ES-I3 (cell line): ENCODE measurements at regions not wholly inside any gene's neighbourhood (a gene's known extent, or its start where the extent isn't known, plus 50 kb on each side); places are given as distances from the start of the nearest gene placed in this dataset.

Experiments used
- H3K36me3 ChIP-seq: 2 replicates; pipeline ENCODE4 v1.6.1; 2013; ENCODE audit warnings: mild to moderate bottlenecking, low read length, control low read depth, moderate library complexity; ENCODE audit not compliant: insufficient read depth
- H3K4me1 ChIP-seq: 2 replicates; pipeline ENCODE4 v1.6.1; 2013; ENCODE audit warnings: mild to moderate bottlenecking, control low read depth, low read length; ENCODE audit not compliant: insufficient read depth
- H3K9ac ChIP-seq: 2 replicates; pipeline ENCODE4 v1.6.1; 2013; ENCODE audit warnings: low read depth, mild to moderate bottlenecking, low read length, moderate library complexity
- H3K9me3 ChIP-seq: 2 replicates; pipeline ENCODE4 v1.6.1; 2013; ENCODE audit warnings: mild to moderate bottlenecking, low read length, moderate library complexity; ENCODE audit not compliant: control insufficient read depth, insufficient read depth

GRCh38 chr15:94057305-94057704 lies 174.1 kb upstream of the MCTP2 start:
- no peaks in the 10 kb centered on the region for H3K4me1 ChIP-seq
- H3K9ac ChIP-seq: no peak overlapping the region
- no peaks in the 10 kb centered on the region for H3K36me3 ChIP-seq
- no peaks in the 10 kb centered on the region for H3K9me3 ChIP-seq

- Histone ChIP-seq H3K4me1 (no peaks in the 10 kb centered on the region), H3K36me3 (no peaks in the 10 kb centered on the region), H3K9me3 (no peaks in the 10 kb centered on the region), H3K9ac (no peak overlapping the region)
These were observed 175.0 kb upstream of the MCTP2 start for GRCh38 chr15:94056314-94056713.

GRCh38 chr15:94053626-94054025 lies 177.7 kb upstream of the MCTP2 start:
- Histone ChIP-seq H3K9ac (no peak overlapping the region), H3K9me3 (no peaks in the 10 kb centered on the region), H3K36me3 (no peaks in the 10 kb centered on the region), H3K4me1 (no peaks in the 10 kb centered on the region)

GRCh38 chr15:94052711-94053110 lies 178.7 kb upstream of the MCTP2 start:
- Histone ChIP-seq H3K9me3 (no peaks in the 10 kb centered on the region), H3K9ac (no peak overlapping the region), H3K4me1 (no peaks in the 10 kb centered on the region), H3K36me3 (no peaks in the 10 kb centered on the region)

GRCh38 chr15:94047566-94047965 lies 183.8 kb upstream of the MCTP2 start:
- H3K4me1 ChIP-seq: no peaks in the 10 kb centered on the region

GRCh38 chr15:94042180-94042928 lies 189.0 kb upstream of the MCTP2 start:
- Histone ChIP-seq H3K4me1 (no peaks in the 10 kb centered on the region), H3K9me3 (no peaks in the 10 kb centered on the region; the same call in 1 of the 2 replicates), H3K9ac (no peak overlapping the region), H3K36me3 (no peaks in the 10 kb centered on the region)

More at GRCh38 chr15:94047566-94047965, 183.8 kb upstream of the MCTP2 start:
- Histone ChIP-seq H3K9ac (no peak overlapping the region), H3K9me3 (no peaks in the 10 kb centered on the region; the same call in 1 of the 2 replicates), H3K36me3 (no peaks in the 10 kb centered on the region)

- Histone ChIP-seq H3K9ac (no peak overlapping the region), H3K9me3 (no peaks in the 10 kb centered on the region; the same call in 1 of the 2 replicates), H3K4me1 (no peaks in the 10 kb centered on the region), H3K36me3 (no peaks in the 10 kb centered on the region)
These were observed 189.6 kb upstream of the MCTP2 start for GRCh38 chr15:94041746-94042145.

- H3K36me3 ChIP-seq: no peaks in the 10 kb centered on the region
These were observed 190.7 kb upstream of the MCTP2 start for GRCh38 chr15:94040541-94041248.

GRCh38 chr15:94036156-94036555 lies 195.2 kb upstream of the MCTP2 start:
- Histone ChIP-seq H3K4me1 (no peaks in the 10 kb centered on the region), H3K9ac (no peak overlapping the region), H3K36me3 (no peaks in the 10 kb centered on the region), H3K9me3 (no peaks in the 10 kb centered on the region)

More at GRCh38 chr15:94040541-94041248, 190.7 kb upstream of the MCTP2 start:
- H3K9me3 ChIP-seq: no peaks in the 10 kb centered on the region; the same call in 1 of the 2 replicates
- H3K9ac ChIP-seq: no peak overlapping the region
- no peaks in the 10 kb centered on the region for H3K4me1 ChIP-seq

- no peaks in the 10 kb centered on the region for H3K36me3 ChIP-seq
- no peaks in the 10 kb centered on the region for H3K4me1 ChIP-seq
- no peak overlapping the region for H3K9ac ChIP-seq
- no peaks in the 10 kb centered on the region for H3K9me3 ChIP-seq
These were observed 197.7 kb upstream of the MCTP2 start for GRCh38 chr15:94033683-94034020.

GRCh38 chr15:94033014-94033682 lies 198.2 kb upstream of the MCTP2 start:
- no peaks in the 10 kb centered on the region for H3K9me3 ChIP-seq
- H3K9ac ChIP-seq: no peak overlapping the region
- no peaks in the 10 kb centered on the region for H3K4me1 ChIP-seq
- no peaks in the 10 kb centered on the region for H3K36me3 ChIP-seq

- Histone ChIP-seq H3K9me3 (no peaks in the 10 kb centered on the region), H3K9ac (no peak overlapping the region), H3K36me3 (no peaks in the 10 kb centered on the region), H3K4me1 (no peaks in the 10 kb centered on the region)
These were observed 198.8 kb upstream of the MCTP2 start for GRCh38 chr15:94032571-94032970.

- H3K36me3 ChIP-seq: no peaks in the 10 kb centered on the region
- H3K9me3 ChIP-seq: no peaks in the 10 kb centered on the region
- H3K4me1 ChIP-seq: no peaks in the 10 kb centered on the region
- no peak overlapping the region for H3K9ac ChIP-seq
These were observed 200.3 kb upstream of the MCTP2 start for GRCh38 chr15:94031072-94031471.

GRCh38 chr15:94029495-94029894 lies 201.9 kb upstream of the MCTP2 start:
- H3K9me3 ChIP-seq: no peaks in the 10 kb centered on the region
- no peaks in the 10 kb centered on the region for H3K36me3 ChIP-seq
- no peaks in the 10 kb centered on the region for H3K4me1 ChIP-seq
- H3K9ac ChIP-seq: no peak overlapping the region

- Histone ChIP-seq H3K36me3 (no peaks in the 10 kb centered on the region), H3K9me3 (no peaks in the 10 kb centered on the region), H3K9ac (no peak overlapping the region), H3K4me1 (no peaks in the 10 kb centered on the region)
These were observed 202.6 kb upstream of the MCTP2 start for GRCh38 chr15:94028809-94029208.
